ENCODE measurements at regions not wholly inside any gene's neighbourhood (a gene's known extent, or its start where the extent isn't known, plus 50 kb on each side); places are given as distances from the start of the nearest gene placed in this dataset.

- DNase-seq (ENCODE audit: low read depth) = no peak
- H3K4me3 ChIP-seq (ENCODE audit: low read depth, low read length) = no peak overlapping the region
- no peak for TF ChIP-seq CTCF (conservative IDR thresholded peaks at IDR 0.05; ENCODE audit: low read depth, low read length)
These were observed 658.7 kb downstream of the SOX5 start for GRCh38 chr12:23290627-23291330.

DNA sequence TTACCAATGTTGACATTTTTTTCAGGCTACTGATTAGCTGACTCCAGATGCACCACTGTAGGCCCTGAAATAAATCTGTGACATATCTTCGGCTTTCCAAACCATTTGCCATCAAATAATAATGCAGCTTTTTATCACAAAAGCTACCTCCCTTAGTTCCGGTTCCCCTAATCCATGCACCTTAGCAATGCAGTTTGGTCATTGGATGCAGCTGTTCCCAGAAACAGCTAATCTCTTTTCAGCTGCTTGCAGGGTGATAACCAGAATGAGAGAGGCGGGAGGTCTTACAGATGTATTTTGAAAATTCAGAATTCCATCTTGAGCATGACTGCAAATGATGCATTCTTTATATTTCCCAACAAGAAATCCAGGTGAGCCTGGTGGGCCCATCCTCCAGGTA is 646.2 kb downstream of the SOX5 start:
- no peak for TF ChIP-seq CTCF (conservative IDR thresholded peaks at IDR 0.05; ENCODE audit: low read depth, low read length)
- H3K4me3 ChIP-seq (ENCODE audit: low read depth, low read length) = no peak overlapping the region
- no peak for DNase-seq (ENCODE audit: low read depth)

DNA sequence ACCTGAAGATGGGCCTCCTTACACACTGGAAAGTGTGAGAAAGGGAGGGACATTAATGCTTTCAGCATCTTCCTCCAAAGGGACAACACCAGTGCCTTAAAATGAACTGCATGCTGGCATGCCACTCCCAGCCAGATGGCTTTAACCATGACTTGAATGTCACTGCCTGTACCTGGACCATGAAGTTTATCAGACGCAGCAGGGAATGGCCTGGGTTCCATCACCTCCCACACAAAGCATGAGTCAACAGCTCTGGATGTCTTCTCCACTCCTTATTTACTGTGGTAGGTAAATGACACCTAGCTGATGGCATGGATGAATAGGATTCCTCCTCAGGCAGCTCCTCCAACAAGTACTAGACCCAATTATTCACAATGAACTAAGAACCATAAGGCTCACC is 645.6 kb downstream of the SOX5 start:
- no peak for TF ChIP-seq CTCF (conservative IDR thresholded peaks at IDR 0.05; ENCODE audit: low read depth, low read length)
- H3K4me3 ChIP-seq (ENCODE audit: low read depth, low read length) = no peak overlapping the region
- DNase-seq (ENCODE audit: low read depth) = no peak

- no peak for DNase-seq (ENCODE audit: low read depth)
- H3K4me3 ChIP-seq (ENCODE audit: low read depth, low read length) = no peak overlapping the region
- no peak for TF ChIP-seq CTCF (conservative IDR thresholded peaks at IDR 0.05; ENCODE audit: low read depth, low read length)
These were observed 615.5 kb downstream of the SOX5 start for GRCh38 chr12:23333938-23334337.

DNA sequence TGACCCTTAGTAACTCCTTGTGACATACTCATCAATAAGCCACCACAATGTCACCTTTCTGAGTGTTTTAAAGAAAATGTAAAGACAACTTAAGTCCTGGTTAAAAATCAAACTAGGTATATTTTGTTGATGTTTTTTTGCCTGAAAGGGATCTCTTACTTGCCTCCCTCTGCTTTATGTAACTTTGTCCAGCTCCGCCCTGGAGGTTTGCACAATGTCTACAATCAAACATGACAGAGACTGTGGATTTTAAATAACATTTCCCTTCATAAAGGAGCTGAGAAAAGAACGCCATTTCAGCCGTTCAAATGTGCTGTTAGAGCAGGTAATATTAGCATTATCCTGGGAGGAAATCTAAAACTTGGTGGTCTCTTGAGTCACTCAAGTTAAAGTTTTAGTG is 613.9 kb downstream of the SOX5 start:
- H3K4me3 ChIP-seq (ENCODE audit: low read depth, low read length) = no peak overlapping the region
- DNase-seq (ENCODE audit: low read depth) = no peak
- no peak for TF ChIP-seq CTCF (conservative IDR thresholded peaks at IDR 0.05; ENCODE audit: low read depth, low read length)

DNA sequence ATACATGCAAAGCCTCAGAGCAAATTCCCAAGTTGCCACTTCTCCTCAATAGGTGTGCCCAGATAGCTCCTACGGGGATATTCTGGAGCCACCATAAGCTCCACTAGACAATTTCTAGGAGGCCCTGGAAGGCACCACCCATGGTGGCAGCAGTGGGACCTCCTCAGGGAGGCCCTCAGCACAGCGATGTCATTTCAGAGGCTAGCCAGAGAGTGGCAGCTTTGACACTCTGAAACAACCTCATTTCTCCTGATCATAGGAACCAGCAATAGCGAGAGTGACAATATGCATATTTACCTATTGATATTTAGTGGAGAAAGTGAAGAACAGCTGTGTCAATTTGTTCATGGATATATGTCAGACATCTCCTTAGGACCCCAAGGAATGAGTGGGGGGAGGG is 612.3 kb downstream of the SOX5 start:
- DNase-seq (ENCODE audit: low read depth) = no peak
- no peak overlapping the region for H3K4me3 ChIP-seq (ENCODE audit: low read depth, low read length)
- TF ChIP-seq CTCF (conservative IDR thresholded peaks at IDR 0.05; ENCODE audit: low read depth, low read length) = no peak

GRCh38 chr12:23340351-23340750 is 609.1 kb downstream of the SOX5 start:
- DNase-seq (ENCODE audit: low read depth) = no peak
- TF ChIP-seq CTCF (conservative IDR thresholded peaks at IDR 0.05; ENCODE audit: low read depth, low read length) = no peak
- H3K4me3 ChIP-seq (ENCODE audit: low read depth, low read length) = no peak overlapping the region
